ENCODE measurements at regions not wholly inside any gene's neighbourhood (a gene's known extent, or its start where the extent isn't known, plus 50 kb on each side); places are given as distances from the start of the nearest gene placed in this dataset.

GRCh38 chr15:29377161-29377560, 107.5 kb upstream of the NSMCE3 start:
- no peak for DNase-seq (ENCODE audit: low spot score)

GRCh38 chr15:29376590-29376989, 107.0 kb upstream of the NSMCE3 start:
- no peak for DNase-seq (ENCODE audit: low spot score)

GRCh38 chr15:29369261-29369660, 99.6 kb upstream of the NSMCE3 start:
- DNase-seq (ENCODE audit: low spot score) = no peak

GRCh38 chr15:29364426-29365078, 94.9 kb upstream of the NSMCE3 start:
- DNase-seq (ENCODE audit: low spot score) = no peak

- no peak for DNase-seq (ENCODE audit: low spot score)
These were observed 91.9 kb upstream of the NSMCE3 start for GRCh38 chr15:29361560-29361959.

GRCh38 chr15:29360152-29360551, 90.5 kb upstream of the NSMCE3 start:
- DNase-seq (ENCODE audit: low spot score) = no peak

GRCh38 chr15:29356786-29357185, 87.2 kb upstream of the NSMCE3 start:
- DNase-seq (ENCODE audit: low spot score) = no peak

GRCh38 chr15:29355477-29355876, 85.9 kb upstream of the NSMCE3 start:
- no peak for DNase-seq (ENCODE audit: low spot score)

GRCh38 chr15:29352402-29352801, 82.8 kb upstream of the NSMCE3 start:
- no peak for DNase-seq (ENCODE audit: low spot score)

- DNase-seq (ENCODE audit: low spot score) = no peak
These were observed 79.6 kb upstream of the NSMCE3 start for GRCh38 chr15:29349196-29349595.

GRCh38 chr15:29348336-29348914, 78.8 kb upstream of the NSMCE3 start:
- DNase-seq (ENCODE audit: low spot score) = no peak

GRCh38 chr15:29346998-29347397, 77.4 kb upstream of the NSMCE3 start:
- DNase-seq (ENCODE audit: low spot score) = no peak

GRCh38 chr15:29345549-29346525, 76.2 kb upstream of the NSMCE3 start:
- no peak for DNase-seq (ENCODE audit: low spot score)

- no peak for DNase-seq (ENCODE audit: low spot score)
These were observed 74.9 kb upstream of the NSMCE3 start for GRCh38 chr15:29344474-29344873.

- DNase-seq (ENCODE audit: low spot score) = no peak
These were observed 73.6 kb upstream of the NSMCE3 start for GRCh38 chr15:29343229-29343628.

- DNase-seq (ENCODE audit: low spot score) = no peak
These were observed 72.6 kb upstream of the NSMCE3 start for GRCh38 chr15:29342201-29342600.

GRCh38 chr15:29337156-29337959, 67.7 kb upstream of the NSMCE3 start:
- DNase-seq (ENCODE audit: low spot score) = no peak

- no peak for DNase-seq (ENCODE audit: low spot score)
These were observed 64.9 kb upstream of the NSMCE3 start for GRCh38 chr15:29334544-29334943.

GRCh38 chr15:29333261-29333660, 63.6 kb upstream of the NSMCE3 start:
- no peak for DNase-seq (ENCODE audit: low spot score)

- DNase-seq (ENCODE audit: low spot score) = no peak
These were observed 62.0 kb upstream of the NSMCE3 start for GRCh38 chr15:29331669-29332068.

- no peak for DNase-seq (ENCODE audit: low spot score)
These were observed 61.4 kb upstream of the NSMCE3 start for GRCh38 chr15:29331071-29331470.

- no peak for DNase-seq (ENCODE audit: low spot score)
These were observed 55.1 kb upstream of the NSMCE3 start for GRCh38 chr15:29324746-29325145.
